Glutamatergic neuron (in vitro differentiated cells): ENCODE measurements at regions not wholly inside any gene's neighbourhood (a gene's known extent, or its start where the extent isn't known, plus 50 kb on each side); places are given as distances from the start of the nearest gene placed in this dataset.

Source experiments
- DNase-seq: peaks from one replicate; pipeline ENCODE4 v3.0.0; 2022
- H3K27ac Mint-ChIP-seq: one replicate; pipeline ENCODE4 v1.8.0; 2020; ENCODE audit warnings: mild to moderate bottlenecking, mixed read lengths, inconsistent platforms; ENCODE audit not compliant: unreplicated experiment
- H3K27me3 Mint-ChIP-seq: one replicate; pipeline ENCODE4 v1.8.0; 2020; ENCODE audit warnings: mild to moderate bottlenecking, moderate library complexity, mixed read lengths, inconsistent platforms; ENCODE audit not compliant: unreplicated experiment
- H3K36me3 Mint-ChIP-seq: one replicate; pipeline ENCODE4 v1.8.0; 2020; ENCODE audit warnings: mild to moderate bottlenecking, mixed read lengths, inconsistent platforms; ENCODE audit not compliant: unreplicated experiment
- H3K4me1 Mint-ChIP-seq: one replicate; pipeline ENCODE4 v1.8.0; 2020; ENCODE audit warnings: mild to moderate bottlenecking, low read depth, mixed read lengths, inconsistent platforms; ENCODE audit not compliant: unreplicated experiment
- H3K4me3 Mint-ChIP-seq: one replicate; pipeline ENCODE4 v1.8.0; 2020; ENCODE audit warnings: mild to moderate bottlenecking, mixed read lengths, inconsistent platforms; ENCODE audit not compliant: unreplicated experiment
- H3K9me3 Mint-ChIP-seq: one replicate; pipeline ENCODE4 v1.8.0; 2020; ENCODE audit warnings: mild to moderate bottlenecking, moderate library complexity, mixed read lengths, inconsistent platforms; ENCODE audit not compliant: unreplicated experiment
- TF ChIP-seq, protein P1 (sequence below): fragments of 200-600 bp; sonication (generic); IDR thresholded peaks from one replicate; pipeline ENCODE4 v1.5.0; 2021; ENCODE audit not compliant: partially characterized antibody, unreplicated experiment

DNA sequence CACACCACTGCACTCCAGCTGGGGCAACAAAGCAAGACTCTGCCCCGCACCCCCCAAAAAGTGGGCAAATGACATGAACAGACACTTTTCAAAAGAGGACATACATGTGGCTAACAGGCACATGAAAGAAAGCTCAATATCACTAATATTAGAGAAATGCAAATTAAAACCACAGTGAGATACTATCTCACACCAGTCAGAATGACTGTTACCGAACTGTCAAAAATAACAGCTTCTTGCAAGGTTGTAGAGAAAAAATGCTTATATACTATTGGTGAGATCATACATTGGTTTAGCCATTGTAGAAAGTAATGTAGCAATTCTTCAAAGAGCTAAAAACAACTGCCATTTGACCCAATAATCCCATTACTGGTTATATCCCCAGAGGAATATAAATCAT, 99.5 kb upstream of the SPATA13 start:
- TF ChIP-seq, protein P1, sequence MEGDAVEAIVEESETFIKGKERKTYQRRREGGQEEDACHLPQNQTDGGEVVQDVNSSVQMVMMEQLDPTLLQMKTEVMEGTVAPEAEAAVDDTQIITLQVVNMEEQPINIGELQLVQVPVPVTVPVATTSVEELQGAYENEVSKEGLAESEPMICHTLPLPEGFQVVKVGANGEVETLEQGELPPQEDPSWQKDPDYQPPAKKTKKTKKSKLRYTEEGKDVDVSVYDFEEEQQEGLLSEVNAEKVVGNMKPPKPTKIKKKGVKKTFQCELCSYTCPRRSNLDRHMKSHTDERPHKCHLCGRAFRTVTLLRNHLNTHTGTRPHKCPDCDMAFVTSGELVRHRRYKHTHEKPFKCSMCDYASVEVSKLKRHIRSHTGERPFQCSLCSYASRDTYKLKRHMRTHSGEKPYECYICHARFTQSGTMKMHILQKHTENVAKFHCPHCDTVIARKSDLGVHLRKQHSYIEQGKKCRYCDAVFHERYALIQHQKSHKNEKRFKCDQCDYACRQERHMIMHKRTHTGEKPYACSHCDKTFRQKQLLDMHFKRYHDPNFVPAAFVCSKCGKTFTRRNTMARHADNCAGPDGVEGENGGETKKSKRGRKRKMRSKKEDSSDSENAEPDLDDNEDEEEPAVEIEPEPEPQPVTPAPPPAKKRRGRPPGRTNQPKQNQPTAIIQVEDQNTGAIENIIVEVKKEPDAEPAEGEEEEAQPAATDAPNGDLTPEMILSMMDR, result no peak
- Mint-ChIP-seq H3K36me3 (no peaks in the 10 kb centered on the region), H3K27ac (no peak overlapping the region), H3K27me3 (peaks cover 6% of the 10 kb centered on the region), H3K4me1 (peaks cover 3% of the 10 kb centered on the region), H3K9me3 (no peaks in the 10 kb centered on the region), H3K4me3 (no peak overlapping the region)
- no peak for DNase-seq

DNA sequence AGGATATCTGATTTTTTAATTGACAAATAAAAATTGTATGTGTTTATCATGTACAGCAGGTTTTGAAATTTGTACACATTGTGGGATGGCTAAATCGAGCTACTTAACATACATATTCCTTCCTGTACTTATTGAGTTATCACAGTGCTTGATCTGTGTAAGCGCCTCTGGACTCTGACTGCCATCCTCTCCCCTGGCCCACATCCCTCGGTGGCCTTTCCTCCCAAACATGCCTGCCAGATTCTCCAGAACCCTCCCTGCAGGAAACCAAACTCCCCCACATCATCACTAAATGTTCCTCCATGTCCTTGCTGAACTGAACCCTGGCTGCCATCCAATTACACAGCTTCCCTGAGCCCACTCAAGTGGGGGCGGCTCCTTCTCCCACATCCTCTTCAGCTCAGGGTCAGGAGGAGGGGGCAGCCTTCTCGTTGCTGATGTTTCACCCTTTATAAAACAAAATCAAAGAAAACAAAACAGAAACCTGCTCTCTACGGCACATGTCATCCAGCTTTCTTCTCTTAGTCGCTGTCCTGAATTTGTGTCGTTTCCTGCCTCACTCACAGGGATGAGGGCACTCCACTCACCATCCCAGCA, 97.1 kb upstream of the SPATA13 start:
- Mint-ChIP-seq H3K9me3 (no peaks in the 10 kb centered on the region), H3K27me3 (peaks cover 5% of the 10 kb centered on the region), H3K36me3 (no peaks in the 10 kb centered on the region), H3K4me1 (peaks cover 3% of the 10 kb centered on the region), H3K27ac (no peak overlapping the region), H3K4me3 (no peak overlapping the region)
- no peak for DNase-seq
- TF ChIP-seq, protein P1, result no peak

DNA sequence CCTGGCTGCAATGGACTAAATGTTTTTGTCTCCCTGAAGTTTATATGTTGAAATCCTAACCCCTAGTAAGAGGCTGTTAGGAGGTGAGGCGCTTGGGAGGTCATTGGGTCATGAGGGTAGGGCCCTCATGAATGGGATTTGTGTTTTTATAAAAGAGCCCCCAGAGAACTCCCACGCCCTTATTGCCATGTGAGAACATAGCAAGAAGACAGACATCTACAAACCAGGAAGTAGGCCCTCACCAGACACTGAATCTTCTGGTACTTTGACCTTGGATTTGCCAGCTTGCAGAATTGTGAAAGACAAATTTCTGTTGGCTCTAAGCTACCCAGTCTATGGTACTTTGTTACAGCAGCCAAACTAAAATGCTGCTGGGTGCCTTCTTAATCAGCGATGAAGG, 96.1 kb upstream of the SPATA13 start:
- TF ChIP-seq, protein P1, result no peak
- no peaks in the 10 kb centered on the region for H3K9me3 Mint-ChIP-seq
- peaks cover 5% of the 10 kb centered on the region for H3K27me3 Mint-ChIP-seq
- H3K27ac Mint-ChIP-seq, result no peak overlapping the region
- no peak for DNase-seq
- peaks cover 3% of the 10 kb centered on the region for H3K4me1 Mint-ChIP-seq
- H3K4me3 Mint-ChIP-seq, result no peak overlapping the region
- H3K36me3 Mint-ChIP-seq, result no peaks in the 10 kb centered on the region

DNA sequence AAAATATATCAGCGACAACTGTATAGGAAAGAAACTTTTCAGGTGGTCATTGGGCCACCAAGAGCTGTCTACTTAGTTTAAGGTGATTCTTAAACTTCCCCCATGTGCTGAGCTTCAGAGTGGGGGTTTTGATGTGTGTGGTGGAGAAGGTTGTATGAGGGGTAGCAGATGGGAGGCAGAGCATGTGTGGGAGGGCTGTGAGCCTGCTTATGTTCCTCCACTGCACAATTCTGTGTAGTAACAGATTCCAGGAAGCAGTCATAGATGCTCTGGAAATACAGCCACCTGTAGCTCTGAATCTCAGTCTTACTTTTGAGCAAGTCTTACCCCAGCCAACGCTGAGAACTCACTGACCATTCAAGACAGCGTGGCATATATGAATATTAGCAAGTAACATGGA, 95.3 kb upstream of the SPATA13 start:
- H3K4me3 Mint-ChIP-seq, result no peak overlapping the region
- TF ChIP-seq, protein P1, result no peak

DNA sequence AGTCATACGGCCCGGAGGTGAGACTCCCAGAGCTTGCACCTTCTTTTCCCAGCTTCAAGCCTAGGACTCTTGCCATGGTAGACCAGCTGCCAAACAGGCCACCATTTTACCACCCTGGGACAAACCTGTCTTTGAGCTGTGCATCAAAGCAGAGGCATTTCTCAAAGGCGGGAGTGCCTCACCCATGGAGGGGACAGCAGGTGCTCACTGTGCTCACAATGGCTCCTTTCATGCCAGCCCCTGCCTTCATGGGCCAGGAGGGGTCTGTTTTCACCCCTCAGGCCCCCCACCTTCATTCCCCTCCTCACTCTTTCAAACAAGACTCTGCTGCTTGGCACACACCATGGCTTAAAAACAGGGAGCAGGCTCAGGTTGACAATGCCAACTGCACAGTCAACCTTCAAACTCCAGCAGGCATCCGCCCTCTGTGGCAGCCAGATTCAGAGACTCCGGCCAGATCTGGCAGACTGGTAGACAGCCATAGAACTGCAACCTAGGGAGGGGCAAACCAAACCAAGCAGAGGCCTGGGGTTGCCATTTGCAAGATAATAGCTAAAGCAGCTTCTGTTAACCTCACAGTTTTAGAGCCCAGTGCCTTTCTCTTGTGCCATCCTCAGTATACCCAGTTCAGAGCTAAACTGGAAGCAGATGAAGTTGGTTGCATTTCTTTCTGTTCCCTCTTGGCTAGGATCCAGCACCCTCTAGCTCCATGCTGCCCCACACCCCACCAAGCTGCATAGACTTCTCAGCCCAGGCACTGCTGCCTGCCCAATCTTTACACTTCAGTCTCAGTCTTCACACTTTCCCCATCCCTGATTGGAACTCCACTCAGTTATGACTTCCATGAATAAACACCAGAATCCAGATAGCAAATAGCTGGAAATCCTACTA, 93.9 kb upstream of the SPATA13 start:
- Mint-ChIP-seq H3K27me3 (peaks cover 2% of the 10 kb centered on the region), H3K27ac (no peak overlapping the region), H3K9me3 (no peaks in the 10 kb centered on the region), H3K4me1 (peaks cover 3% of the 10 kb centered on the region), H3K36me3 (no peaks in the 10 kb centered on the region), H3K4me3 (no peak overlapping the region)
- TF ChIP-seq, protein P1, result no peak
- no peak for DNase-seq

More for the DNA sequence above, 95.3 kb upstream of the SPATA13 start:
- Mint-ChIP-seq H3K27ac (no peak overlapping the region), H3K27me3 (peaks cover 4% of the 10 kb centered on the region), H3K9me3 (no peaks in the 10 kb centered on the region), H3K4me1 (peaks cover 3% of the 10 kb centered on the region), H3K36me3 (no peaks in the 10 kb centered on the region)
- DNase-seq, result no peak
